NCI-H345 (cell line): ENCODE measurements at regions not wholly inside any gene's neighbourhood (a gene's known extent, or its start where the extent isn't known, plus 50 kb on each side); places are given as distances from the start of the nearest gene placed in this dataset.
A peak's percentile ranks its signal among the peaks of the same experiment; 100 is the strongest.

Source experiments
- DNase-seq: peaks from one replicate; lab custom pipeline; 2025; lab: John Stamatoyannopoulos, UW

DNA sequence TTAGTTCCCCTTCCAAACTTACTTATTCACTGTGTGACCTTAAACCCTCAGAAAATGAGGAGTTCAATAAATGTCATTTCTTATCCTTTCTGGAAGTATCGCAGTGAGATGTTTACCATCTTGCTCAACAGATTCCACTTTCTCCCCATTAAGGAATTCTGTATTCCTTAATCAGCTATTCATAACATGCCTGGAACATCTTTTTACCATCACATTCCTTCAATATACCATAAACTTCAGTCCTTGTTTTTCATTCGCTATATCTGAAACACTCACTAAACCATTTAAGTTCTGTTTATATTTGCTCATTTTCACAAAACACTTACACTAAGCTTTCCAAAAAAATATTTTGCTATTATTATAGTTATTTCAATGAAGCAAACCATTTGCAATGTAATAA lies 1158.6 kb downstream of the CDH12 start:
- no peak for DNase-seq

DNA sequence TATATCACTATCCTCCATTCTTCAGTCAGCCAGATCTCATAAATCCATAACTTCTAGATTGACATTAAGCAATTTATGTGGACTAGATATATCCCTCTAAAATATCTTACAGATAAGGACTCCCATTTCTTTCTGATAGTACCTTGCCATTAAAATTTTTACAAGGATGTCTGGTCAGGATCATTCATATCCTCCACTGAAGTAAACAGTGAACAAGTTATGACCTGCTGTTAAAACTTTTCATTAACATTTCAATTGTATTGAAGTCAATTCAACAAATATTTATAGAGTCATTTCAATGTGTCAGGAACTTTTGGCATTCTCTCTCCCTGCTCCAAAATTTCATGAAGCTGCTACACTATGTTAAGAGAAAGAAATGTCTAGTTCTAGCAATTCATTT lies 1159.6 kb downstream of the CDH12 start:
- no peak for DNase-seq

DNA sequence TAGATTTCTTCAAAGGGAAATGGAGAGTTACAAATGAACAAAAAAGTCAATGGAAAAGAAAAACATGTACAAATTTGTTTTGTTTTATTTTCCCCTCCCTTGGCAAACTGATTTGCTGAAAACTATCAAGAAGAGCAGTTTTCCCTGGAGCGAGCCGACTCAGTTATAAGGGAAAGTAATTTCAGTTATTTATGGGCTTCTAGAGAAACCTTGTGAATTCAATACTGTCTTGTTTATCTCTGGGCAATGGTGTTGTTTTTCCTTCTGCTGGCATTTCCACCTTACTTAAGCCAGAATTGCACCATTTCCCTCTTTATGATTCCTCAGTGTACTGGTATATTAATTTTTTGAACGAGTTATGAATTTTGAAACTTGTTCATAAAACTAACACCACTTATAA lies 1163.6 kb downstream of the CDH12 start:
- DNase-seq, result no peak

DNA sequence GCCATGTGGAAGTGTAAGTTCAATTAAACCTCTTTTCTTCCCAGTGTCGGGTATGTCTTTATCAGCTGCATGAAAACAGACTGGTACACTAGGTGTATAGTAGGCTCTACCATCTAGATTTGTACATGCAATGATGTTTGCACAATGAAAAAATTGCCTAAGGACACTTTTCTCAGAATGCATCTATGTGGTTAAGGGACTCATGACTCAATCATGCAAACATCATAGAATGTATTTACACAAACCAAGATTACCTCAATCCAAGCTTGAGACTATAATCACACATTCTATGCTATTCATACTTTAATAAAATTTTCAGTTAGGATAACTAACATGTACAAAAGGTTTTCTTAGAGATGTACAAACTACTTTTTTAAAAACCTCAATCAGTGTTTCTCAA lies 1164.5 kb downstream of the CDH12 start:
- DNase-seq, result no peak

DNA sequence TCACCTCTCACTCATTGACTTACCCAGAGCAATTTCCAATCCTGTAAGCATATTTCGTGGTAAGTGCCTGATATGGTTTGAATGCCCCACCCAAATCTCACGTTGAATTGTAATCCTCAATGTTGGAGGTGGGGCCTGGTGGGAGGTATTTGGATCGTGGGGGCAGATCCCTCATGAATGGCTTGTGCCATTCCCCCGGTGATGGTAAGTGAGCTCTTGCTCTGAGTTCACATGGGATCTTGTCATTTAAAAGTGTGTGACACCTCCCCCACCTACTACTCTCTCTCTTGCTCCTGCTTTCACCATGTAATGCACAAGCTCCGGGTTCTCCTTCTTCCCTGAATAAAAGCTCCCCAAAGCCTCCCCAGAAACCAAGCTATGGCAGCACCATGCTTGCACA lies 1165.5 kb downstream of the CDH12 start:
- no peak for DNase-seq

DNA sequence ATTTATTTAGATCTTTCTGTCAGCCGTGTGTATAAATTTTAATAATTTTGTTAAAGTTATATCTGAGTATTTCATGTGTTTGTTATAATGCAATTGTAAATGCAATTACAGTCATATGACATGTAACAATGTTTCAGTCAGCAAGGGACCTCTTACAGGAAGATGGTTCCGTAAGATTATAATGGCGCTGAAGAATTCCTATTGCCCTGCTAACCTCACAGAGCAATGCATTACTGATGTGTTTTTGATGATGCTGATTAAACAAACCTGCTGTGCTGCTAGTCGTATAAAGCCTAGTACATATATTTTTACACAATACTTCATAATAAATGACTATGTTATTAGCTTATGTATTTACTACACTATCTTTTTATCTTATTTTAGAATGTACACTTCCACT lies 1166.4 kb downstream of the CDH12 start:
- no peak for DNase-seq

DNA sequence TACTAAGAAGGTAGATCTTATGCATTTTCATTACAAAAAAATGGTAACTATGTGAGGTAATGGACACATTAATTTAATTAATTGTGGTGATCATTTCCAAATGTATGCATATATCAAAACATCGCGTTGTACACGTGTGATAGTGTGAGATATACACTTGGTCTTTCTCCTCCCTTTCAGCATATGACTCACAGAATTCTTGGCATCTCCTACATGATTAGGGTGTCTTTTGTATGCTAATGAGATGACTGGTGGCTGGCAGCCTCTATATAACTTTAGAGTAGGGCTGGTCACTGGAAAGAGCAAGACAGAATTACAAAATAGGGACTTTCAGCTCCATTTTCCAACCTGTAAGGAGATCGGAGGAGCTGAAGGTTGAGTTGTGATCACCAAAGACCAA lies 1167.6 kb downstream of the CDH12 start:
- no peak for DNase-seq

DNA sequence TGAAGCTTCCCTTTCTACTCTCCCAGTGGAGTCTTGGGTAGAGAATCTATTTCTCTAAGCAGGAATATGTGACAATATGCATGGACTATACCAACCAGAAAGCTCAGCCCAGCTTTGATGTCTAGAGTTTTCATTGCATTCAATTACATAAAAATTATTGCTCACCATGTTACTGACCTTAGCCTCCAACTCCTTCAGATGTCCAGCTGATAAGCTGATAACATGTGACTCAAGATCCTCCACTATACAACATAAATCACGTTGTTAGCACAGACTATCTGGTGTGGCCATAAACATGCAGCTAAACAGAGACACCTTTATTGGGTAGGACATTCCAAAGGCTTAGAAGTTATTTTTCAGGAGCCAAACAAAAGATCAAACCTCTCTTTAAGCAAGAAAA lies 1168.2 kb downstream of the CDH12 start:
- no peak for DNase-seq

DNA sequence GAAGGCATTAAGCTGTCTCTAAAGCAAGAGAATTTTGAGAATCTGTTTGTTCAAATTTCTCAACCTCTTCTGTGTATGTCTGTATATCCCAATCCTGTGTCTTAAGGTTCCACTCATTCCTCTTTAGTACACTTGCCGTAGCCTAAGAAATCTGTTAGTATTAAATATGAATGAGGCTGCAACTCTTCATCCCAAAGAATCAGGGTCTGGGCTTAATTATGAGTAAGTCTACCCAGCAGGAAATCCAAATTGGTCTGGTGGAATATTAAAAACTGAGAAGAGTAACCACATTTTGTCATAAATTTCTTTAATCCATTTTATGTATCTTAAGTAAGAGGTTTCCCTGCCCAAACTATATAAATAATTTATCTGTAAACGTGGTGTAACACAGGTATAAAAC lies 1171.2 kb downstream of the CDH12 start:
- DNase-seq, result no peak

DNA sequence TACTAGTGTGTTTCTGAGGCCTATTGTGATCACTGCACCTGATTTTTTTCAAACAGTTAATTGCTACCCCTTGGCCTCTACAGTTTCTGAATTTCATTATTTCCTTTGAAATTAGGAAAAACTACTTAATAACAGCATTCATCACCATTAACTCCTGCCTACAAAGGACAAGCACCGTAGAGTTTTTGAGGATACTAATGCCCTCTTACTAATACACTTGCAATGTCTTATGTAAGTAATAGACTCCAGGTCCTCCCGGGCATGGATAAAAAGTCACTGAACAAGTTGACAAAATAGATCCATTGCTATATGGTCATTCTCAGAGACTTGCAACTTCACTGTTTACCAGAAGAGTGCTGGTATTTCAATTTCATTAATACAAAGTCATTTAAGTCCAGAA lies 1172.5 kb downstream of the CDH12 start:
- DNase-seq, result no peak

DNA sequence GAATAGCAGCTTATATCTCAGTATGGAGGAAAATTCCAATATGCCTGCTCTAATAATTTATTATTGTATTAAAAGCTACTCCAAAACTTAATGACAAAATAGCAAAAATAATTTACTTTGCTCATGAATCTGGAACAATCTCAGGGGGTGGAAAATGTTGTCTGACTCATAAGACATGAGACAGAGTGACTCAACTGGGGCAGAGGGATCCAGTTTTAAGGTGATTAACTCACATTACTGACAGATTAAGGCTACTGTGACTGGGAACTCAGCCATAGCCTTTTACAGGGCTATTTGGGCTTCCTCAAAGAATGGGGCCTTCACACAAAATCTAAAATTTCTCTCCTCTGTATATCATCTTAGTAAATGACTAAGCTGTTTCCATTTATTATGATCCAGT lies 1172.9 kb downstream of the CDH12 start:
- DNase-seq, result no peak

DNA sequence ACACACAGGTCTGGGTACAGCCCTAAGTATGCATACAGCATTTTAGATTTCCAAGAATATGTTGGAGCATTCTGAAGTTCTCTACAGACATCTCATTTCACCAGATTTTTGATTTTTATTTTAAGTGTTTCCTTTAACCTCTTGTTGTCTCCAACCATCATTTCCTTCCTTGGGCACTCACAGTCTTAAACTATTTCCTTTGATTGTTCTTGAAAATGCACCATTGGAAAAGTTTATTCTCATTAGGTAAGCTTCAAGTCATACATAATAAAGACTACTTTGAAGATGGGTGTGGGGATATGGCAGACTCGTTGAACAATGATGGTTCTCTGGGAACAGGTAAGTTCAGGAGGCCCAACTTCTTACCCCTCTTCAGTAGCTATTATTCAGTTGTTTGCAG lies 1174.6 kb downstream of the CDH12 start:
- no peak for DNase-seq

DNA sequence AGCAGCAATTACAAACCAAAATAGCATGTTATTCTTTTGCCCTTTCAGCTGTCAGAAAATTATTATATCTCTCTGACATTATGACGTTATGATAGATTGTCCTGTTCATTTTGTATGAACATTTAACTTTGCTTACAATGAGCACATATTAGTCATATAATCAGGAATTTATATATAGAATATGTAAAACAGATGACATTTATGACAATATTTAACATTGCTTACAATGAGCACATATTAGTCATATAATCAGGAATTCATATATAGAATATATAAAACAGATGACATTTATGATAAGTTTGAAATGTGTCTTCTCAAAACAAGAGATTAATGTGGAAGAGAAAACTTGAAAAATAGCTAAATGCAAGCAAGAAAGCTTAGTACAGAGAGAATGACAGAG lies 1180.2 kb downstream of the CDH12 start:
- no peak for DNase-seq

DNA sequence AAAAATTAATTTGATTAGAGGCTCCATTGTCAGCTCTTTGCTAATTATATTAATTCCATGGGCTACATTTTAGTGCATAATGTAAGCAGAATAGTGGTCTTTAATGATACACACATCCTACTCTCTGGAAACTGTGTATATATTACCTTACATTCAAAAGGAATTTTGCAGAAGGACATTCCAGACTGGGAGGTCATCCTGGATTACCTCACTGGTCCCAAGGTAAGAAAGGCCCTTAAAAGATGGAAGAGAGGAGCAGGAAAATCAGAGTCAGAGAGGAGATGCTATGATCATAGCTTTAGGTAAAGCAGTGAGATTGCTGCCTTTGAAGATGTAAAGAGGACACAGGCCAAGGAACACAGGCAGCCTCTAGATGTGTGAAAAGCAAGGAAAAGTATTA lies 1180.8 kb downstream of the CDH12 start:
- no peak for DNase-seq

DNA sequence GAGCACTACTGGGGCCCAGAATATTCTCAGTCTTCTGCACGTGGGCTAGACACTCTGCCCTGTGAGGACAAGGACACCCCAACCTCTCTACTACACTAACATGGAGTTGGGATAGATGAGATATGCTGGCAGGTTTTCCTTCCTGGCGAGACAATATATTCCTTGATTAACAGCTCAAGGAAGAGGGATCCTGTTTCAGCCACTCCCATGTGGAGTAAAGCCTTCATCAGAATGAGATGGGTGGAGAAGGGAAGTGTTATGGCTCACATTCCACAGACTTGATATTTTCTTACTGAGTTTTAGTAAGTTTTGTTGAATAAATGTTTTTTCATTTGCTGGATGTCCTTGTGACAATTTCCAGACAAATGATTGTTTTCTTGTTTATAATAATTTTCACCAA lies 1187.6 kb downstream of the CDH12 start:
- no peak for DNase-seq

DNA sequence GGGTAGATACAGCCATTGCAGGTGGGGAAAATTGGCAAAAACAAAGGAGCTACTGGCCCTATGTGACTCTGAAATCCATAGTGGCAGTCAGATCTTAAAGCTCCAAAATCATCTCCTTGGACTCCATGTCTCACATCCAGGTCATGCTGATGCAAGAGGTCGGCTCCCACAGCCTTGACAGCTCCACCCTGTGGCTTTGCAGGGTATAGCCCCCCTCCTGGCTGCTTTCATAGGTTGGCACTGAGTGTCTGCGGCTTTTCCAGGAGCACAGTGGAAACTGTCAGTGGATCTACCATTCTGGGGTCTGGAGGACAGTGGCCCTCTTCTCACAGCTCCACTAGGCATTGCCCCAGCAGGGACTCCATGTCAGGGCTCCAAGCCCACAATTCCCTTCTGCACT lies 1190.1 kb downstream of the CDH12 start:
- DNase-seq, result no peak

DNA sequence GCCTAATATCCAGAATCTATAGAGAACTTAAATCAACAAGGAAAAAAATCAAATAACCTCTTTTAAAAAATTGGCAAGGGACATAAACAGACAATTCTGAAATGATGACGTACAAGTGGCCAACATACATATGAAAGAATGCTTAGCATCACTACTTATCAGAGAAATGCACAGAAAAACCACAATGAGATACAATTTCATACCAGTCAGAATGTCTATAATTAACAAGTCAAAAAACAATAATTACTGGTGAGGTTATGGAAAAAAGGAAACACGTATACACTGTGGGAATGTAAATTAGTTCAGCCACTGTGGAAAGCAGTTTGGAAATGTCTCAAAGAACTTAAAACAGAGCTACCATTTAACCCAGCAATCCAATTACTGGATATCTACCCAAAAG lies 1192.0 kb downstream of the CDH12 start:
- DNase-seq, result no peak

DNA sequence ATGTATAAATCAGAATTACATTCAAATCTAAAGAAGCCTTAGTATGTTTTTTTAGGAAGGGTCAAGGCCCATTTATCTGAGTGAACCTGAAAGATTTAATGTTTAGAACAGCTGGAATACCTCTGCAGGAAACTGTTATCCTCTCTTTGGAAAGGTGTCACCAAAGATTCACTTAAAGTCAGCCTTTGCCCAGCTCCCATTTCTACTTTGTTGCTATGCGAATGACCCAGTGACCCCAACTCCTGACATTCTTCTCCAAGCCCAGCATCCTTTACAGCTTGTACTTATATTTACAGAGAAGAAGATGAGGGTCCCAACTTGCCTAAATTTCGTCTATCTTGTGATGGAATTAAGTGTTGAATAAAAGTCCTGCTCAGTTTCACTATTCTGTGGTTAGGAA lies 1198.6 kb downstream of the CDH12 start:
- no peak for DNase-seq

DNA sequence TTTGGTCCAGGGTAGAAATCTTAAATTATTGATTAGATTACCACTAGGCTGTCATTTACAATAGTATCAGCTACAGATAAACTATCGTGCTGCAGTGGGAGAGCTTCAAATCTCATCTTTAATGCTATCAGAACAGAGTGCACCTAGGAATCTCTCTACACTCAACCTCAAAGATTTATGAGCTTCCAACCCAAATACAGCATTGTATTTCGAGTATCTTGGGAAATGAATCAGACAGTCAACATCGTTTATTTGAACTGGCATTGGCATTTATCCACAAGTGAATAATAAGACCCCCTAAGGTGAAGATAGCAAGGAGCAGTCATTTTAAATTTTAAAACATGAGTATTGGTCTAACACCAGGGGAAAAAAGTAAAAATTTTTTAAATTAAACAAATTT lies 1203.2 kb downstream of the CDH12 start:
- DNase-seq, result peak; percentile 76

DNA sequence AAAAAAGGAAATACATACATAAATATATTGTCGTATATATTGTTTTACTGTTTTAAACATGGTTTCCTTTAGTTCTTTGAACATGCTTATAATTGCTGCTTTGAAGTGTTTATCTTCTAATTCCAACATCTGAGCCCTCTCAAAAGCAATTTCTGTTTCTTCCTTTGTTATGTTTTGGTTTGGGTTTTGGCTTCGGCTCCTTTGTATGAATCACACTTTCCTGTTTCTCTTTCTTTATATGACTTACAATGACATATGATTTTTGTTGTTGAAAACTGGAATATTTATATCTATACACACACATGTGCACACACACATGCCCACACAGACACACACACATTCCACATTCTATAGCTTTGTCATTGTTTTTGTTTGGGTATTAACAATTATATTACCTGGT lies 1206.7 kb downstream of the CDH12 start:
- DNase-seq, result no peak

DNA sequence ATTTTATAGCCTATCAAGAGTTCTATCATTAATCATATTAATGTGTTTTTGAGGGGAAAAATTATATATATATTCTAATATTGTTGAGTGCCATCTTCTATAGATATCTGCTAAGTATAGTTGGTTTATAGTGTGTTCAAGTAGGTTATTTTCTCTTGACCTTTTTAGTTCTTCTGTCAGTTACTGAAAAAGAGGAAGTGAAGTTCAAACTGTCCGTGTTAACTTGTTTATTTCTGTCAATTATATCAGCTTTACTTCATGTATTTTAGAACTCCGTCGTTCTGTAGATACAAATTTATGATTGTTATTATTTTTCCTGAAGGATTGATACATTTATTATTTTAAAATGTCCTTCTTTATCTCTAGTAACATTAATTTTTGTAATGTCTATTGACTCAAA lies 1209.1 kb downstream of the CDH12 start:
- DNase-seq, result no peak

DNA sequence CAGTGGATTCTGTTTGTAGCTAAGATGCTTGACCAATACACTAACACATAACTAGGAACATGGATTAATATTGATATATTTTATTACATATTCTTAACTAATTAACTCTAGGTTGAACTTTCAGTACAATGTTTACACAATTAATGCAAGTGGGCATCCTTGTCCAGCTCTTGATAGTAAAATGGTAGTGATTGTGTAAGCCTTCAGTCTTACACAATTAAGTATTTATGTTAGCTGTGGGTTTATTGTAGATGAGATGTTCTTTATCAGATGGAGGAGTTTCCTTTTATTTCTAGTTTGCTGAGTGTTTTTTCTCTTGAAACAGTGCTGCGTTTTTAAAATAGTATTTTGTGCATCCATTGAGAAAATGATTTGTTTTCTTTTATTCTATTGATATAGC lies 1210.8 kb downstream of the CDH12 start:
- no peak for DNase-seq

DNA sequence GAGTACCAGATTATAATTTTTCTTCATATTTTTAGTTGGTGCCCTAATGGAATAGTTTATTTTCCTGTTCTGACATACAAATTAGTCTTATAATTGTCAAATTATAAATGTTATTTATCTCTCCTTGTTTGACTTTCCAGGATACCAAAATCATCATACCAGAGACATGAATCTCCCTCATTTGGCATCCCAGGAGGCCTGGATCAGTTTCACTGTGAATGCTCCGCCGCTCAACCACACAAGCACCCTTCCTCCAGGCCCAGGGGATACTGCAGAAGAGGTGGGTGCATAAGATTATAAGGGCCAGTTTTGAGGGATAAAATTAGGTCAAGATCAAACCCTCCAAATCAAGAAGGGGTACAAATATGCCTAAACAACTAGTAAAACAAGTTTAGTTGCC lies 1229.3 kb downstream of the CDH12 start:
- DNase-seq, result no peak

DNA sequence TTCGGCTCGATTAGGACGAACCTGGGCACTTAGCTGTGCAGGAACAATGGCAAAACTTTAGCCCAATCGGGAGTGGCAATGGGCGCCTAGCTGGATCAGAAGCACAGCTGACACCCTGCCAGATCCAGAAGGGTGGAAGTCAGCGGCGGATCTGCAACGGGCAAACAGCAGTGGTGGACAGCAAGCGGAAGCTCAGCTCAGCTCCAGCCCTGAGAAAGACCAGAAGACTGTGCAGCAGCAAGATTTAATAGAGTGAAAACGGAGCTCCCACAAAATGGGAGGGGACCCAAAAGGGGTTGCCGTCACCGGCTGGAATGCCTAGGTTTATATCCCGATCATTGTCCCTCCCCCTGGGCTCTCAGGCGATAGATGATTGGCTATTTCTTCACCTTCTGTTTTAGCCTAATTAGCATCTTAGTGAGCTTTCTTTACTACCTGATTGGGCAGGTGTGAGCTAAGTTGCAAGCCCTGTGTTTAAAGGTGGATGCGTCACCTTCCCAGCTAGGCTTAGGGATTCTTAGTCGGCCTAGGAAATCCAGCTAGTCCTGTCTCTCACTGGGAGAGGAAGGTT lies 1237.9 kb downstream of the CDH12 start:
- DNase-seq, result no peak

DNA sequence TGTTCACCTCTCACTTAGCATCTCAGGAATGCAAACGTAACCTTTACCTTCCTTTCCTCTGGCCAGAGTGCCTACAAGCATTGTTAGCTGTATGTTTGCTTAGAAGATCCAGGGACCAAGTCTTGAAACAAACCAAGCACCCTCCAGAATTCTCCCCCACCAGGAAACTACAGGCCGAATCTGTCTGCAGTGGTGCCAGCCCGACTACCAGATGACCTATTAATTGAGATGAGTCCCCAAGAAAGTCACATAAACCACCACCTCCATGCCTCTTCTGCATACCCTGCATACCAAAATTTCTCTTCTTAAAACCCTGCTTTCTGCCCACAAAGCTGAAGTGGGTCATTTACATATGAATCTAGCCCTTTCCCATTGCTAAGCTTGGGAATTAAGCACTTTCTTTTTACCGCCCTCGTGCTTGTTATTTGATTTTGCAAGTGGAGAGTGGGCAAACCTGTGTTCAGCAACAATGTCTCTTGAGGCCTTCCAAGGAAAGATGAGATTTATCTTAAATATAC lies 1239.1 kb downstream of the CDH12 start:
- DNase-seq, result no peak
